ENCODE measurements at regions not wholly inside any gene's neighbourhood (a gene's known extent, or its start where the extent isn't known, plus 50 kb on each side); places are given as distances from the start of the nearest gene placed in this dataset.

GRCh38 chr2:64826703-64827102 lies 162.5 kb upstream of the SLC1A4 start:
- no peak for DNase-seq (ENCODE audit: low spot score)
- Histone ChIP-seq H3K27me3 (ENCODE audit: control insufficient read depth in 4 of 4, insufficient read depth in 4 of 4, low read length in 3 of 4) (no peaks in the 10 kb centered on the region), H3K36me3 (ENCODE audit: control insufficient read depth in 4 of 4, insufficient read depth in 3 of 4, low read depth in 1 of 4, low read length in 3 of 4) (no peaks in the 10 kb centered on the region), H3K9me3 (ENCODE audit: control insufficient read depth in 4 of 4, low read length in 3 of 4) (no peaks in the 10 kb centered on the region), H3K9ac (ENCODE audit: low read depth in 1 of 2, low read length in 2 of 2) (no peak overlapping the region), H3K4me1 (ENCODE audit: control insufficient read depth in 4 of 4, insufficient read depth in 4 of 4, low read length in 3 of 4) (peaks cover 0 to 3% (median 0%) of the 10 kb centered on the region in 4 donors), H3K27ac (ENCODE audit: low read depth in 1 of 2, low read length in 2 of 2) (no peak overlapping the region), H3K4me3 (ENCODE audit: low read depth in 1 of 3, low read length in 3 of 3) (no peak overlapping the region)
- no peak for TF ChIP-seq FOXA2 (IDR thresholded peaks at IDR 0.05)
- no peak for TF ChIP-seq FOXA1 (IDR thresholded peaks at IDR 0.05)
- TF ChIP-seq TAF1 (conservative IDR thresholded peaks at IDR 0.05): no peak
- TF ChIP-seq ATF3 (IDR thresholded peaks at IDR 0.05): no peak
- TF ChIP-seq HNF4G (IDR thresholded peaks at IDR 0.05): no peak
- TF ChIP-seq CTCF (IDR thresholded peaks at IDR 0.05; ENCODE audit: low read depth, low read length, missing input control): no peak
- no peak for TF ChIP-seq YY1 (IDR thresholded peaks at IDR 0.05)
- TF ChIP-seq SP1 (IDR thresholded peaks at IDR 0.05): no peak
- TF ChIP-seq MAX (IDR thresholded peaks at IDR 0.05): no peak
- TF ChIP-seq ZBTB33 (IDR thresholded peaks at IDR 0.05): no peak
- no peak for TF ChIP-seq NR2F2 (IDR thresholded peaks at IDR 0.05)
- TF ChIP-seq REST (IDR thresholded peaks at IDR 0.05): no peak
- no peak for TF ChIP-seq JUND (IDR thresholded peaks at IDR 0.05)
- TF ChIP-seq RAD21 (IDR thresholded peaks at IDR 0.05): no peak
- no peak for TF ChIP-seq HNF4A (conservative IDR thresholded peaks at IDR 0.05)
- no peak for TF ChIP-seq GABPA (IDR thresholded peaks at IDR 0.05 in 1 of 2, conservative IDR thresholded peaks at IDR 0.05 in 1 of 2)
- TF ChIP-seq EGR1 (IDR thresholded peaks at IDR 0.05; ENCODE audit: low read depth in 2 of 2): no peak
- 95% methylated on average over 2 of the region's 2 CpGs for WGBS

GRCh38 chr2:64828261-64828660 lies 160.9 kb upstream of the SLC1A4 start:
- 100% methylated on average over 1 of the region's 1 CpG for WGBS
- H3K36me3 ChIP-seq (ENCODE audit: control insufficient read depth in 4 of 4, insufficient read depth in 3 of 4, low read depth in 1 of 4, low read length in 3 of 4): no peaks in the 10 kb centered on the region
- H3K4me3 ChIP-seq (ENCODE audit: low read depth in 1 of 3, low read length in 3 of 3): no peak overlapping the region
- no peaks in the 10 kb centered on the region for H3K9me3 ChIP-seq (ENCODE audit: control insufficient read depth in 4 of 4, low read length in 3 of 4)
- no peaks in the 10 kb centered on the region for H3K27me3 ChIP-seq (ENCODE audit: control insufficient read depth in 4 of 4, insufficient read depth in 4 of 4, low read length in 3 of 4)
- DNase-seq (ENCODE audit: low spot score): no peak
- H3K9ac ChIP-seq (ENCODE audit: low read depth in 1 of 2, low read length in 2 of 2): no peak overlapping the region
- TF ChIP-seq GABPA (IDR thresholded peaks at IDR 0.05 in 1 of 2, conservative IDR thresholded peaks at IDR 0.05 in 1 of 2) (no peak), ATF3 (IDR thresholded peaks at IDR 0.05) (no peak), MAX (IDR thresholded peaks at IDR 0.05) (no peak), JUND (IDR thresholded peaks at IDR 0.05) (no peak), REST (IDR thresholded peaks at IDR 0.05) (no peak), YY1 (IDR thresholded peaks at IDR 0.05) (no peak), NR2F2 (IDR thresholded peaks at IDR 0.05) (no peak), TAF1 (conservative IDR thresholded peaks at IDR 0.05) (no peak), EGR1 (IDR thresholded peaks at IDR 0.05; ENCODE audit: low read depth in 2 of 2) (no peak), FOXA1 (IDR thresholded peaks at IDR 0.05) (no peak), SP1 (IDR thresholded peaks at IDR 0.05) (no peak)
- H3K27ac ChIP-seq (ENCODE audit: low read depth in 1 of 2, low read length in 2 of 2): no peak overlapping the region
- H3K4me1 ChIP-seq (ENCODE audit: control insufficient read depth in 4 of 4, insufficient read depth in 4 of 4, low read length in 3 of 4): peaks cover 0 to 3% (median 0%) of the 10 kb centered on the region in 4 donors

All from liver (tissue), 8 donors.